HEK293 (cell line): ENCODE measurements at regions not wholly inside any gene's neighbourhood (a gene's known extent, or its start where the extent isn't known, plus 50 kb on each side); places are given as distances from the start of the nearest gene placed in this dataset.

Source experiments
- CTCF ChIA-PET: fragments of 350-600 bp; formaldehyde crosslinking; extraction: SDS; loops from one replicate; lab custom pipeline; 2021; ENCODE audit warnings: antibody characterized with exemption; lab: Yijun Ruan, JAX
- POLR2A ChIA-PET: fragments of 300-600 bp; formaldehyde crosslinking; extraction: SDS; loops from one replicate; lab custom pipeline; 2020; ENCODE audit warnings: antibody characterized with exemption, inconsistent platforms; lab: Yijun Ruan, JAX
- H3K27ac ChIP-seq: fragments of 200-500 bp; sonication (Bioruptor generic); 2 replicates; pipeline ENCODE4 v1.5.1; 2014; ENCODE audit warnings: low read depth, low read length, control low read depth, inconsistent platforms; ENCODE audit errors: extremely low read depth
- H3K36me3 ChIP-seq, 2 experiments: fragments of 200-500 bp in 1 of 2; sonication (Bioruptor generic) in 1 of 2; 1 replicate in 1 of 2; 2 replicates in 1 of 2; pipeline ENCODE4 v1.5.1; 2014 to 2017; ENCODE audit warnings: inconsistent platforms in 2 of 2, low read length in 2 of 2; ENCODE audit not compliant: control insufficient read depth in 2 of 2, insufficient read depth in 1 of 2
- H3K4me1 ChIP-seq: fragments of 200-500 bp; sonication (Bioruptor generic); 2 replicates; pipeline ENCODE4 v1.5.1; 2014; ENCODE audit warnings: mild to moderate bottlenecking, low read length, inconsistent platforms; ENCODE audit not compliant: control insufficient read depth, insufficient read depth
- H3K4me3 ChIP-seq: 2 replicates; pipeline ENCODE4 v1.5.1; 2011; ENCODE audit warnings: low read depth, mild to moderate bottlenecking, control low read depth, low read length, moderate library complexity
- H3K9me3 ChIP-seq: fragments of 200-500 bp; sonication (Bioruptor generic); 2 replicates; pipeline ENCODE4 v1.5.1; 2014; ENCODE audit warnings: low read depth, low read length, inconsistent platforms; ENCODE audit not compliant: control insufficient read depth, insufficient read depth
- KLF1 ChIP-seq: fragments of 450-650 bp; formaldehyde crosslinking; IDR thresholded peaks from 2 replicates; pipeline ENCODE4 v1.5.1; 2016; ENCODE audit warnings: missing biosample characterization, missing genetic modification characterization
- OVOL3 ChIP-seq: fragments of 450-650 bp; formaldehyde crosslinking; IDR thresholded peaks from 2 replicates; pipeline ENCODE4 v1.5.1; 2016; ENCODE audit warnings: missing biosample characterization, missing genetic modification characterization
- ZBTB10 ChIP-seq: fragments of 450-650 bp; formaldehyde crosslinking; IDR thresholded peaks from 2 replicates; pipeline ENCODE4 v1.5.1; 2016; ENCODE audit warnings: missing biosample characterization, missing genetic modification characterization
- ZBTB11 ChIP-seq: fragments of 450-650 bp; formaldehyde crosslinking; conservative IDR thresholded peaks from 2 replicates; pipeline ENCODE4 v1.5.1; 2016; ENCODE audit warnings: low read depth, missing biosample characterization, missing genetic modification characterization
- ZBTB48 ChIP-seq: fragments of 450-650 bp; formaldehyde crosslinking; IDR thresholded peaks from 2 replicates; pipeline ENCODE4 v1.5.1; 2016; ENCODE audit warnings: missing biosample characterization, missing genetic modification characterization
- ZNF214 ChIP-seq: fragments of 450-650 bp; formaldehyde crosslinking; IDR thresholded peaks from 2 replicates; pipeline ENCODE4 v1.5.1; 2017; ENCODE audit warnings: missing biosample characterization, mild to moderate bottlenecking, missing genetic modification characterization, borderline replicate concordance
- ZNF26 ChIP-seq: fragments of 450-650 bp; formaldehyde crosslinking; IDR thresholded peaks from 2 replicates; pipeline ENCODE4 v1.5.1; 2016; ENCODE audit warnings: missing biosample characterization, missing genetic modification characterization
- ZNF623 ChIP-seq: fragments of 450-650 bp; formaldehyde crosslinking; IDR thresholded peaks from 2 replicates; pipeline ENCODE4 v1.5.1; 2016; ENCODE audit warnings: missing biosample characterization, missing genetic modification characterization
- ZNF768 ChIP-seq: fragments of 450-650 bp; formaldehyde crosslinking; IDR thresholded peaks from 2 replicates; pipeline ENCODE4 v1.5.1; 2018; ENCODE audit warnings: missing biosample characterization, mild to moderate bottlenecking, missing genetic modification characterization
- ZNF791 ChIP-seq: fragments of 450-650 bp; formaldehyde crosslinking; IDR thresholded peaks from 2 replicates; pipeline ENCODE4 v1.5.1; 2016; ENCODE audit warnings: missing biosample characterization, missing genetic modification characterization
- ZNF830 ChIP-seq: fragments of 450-650 bp; IDR thresholded peaks from 2 replicates; pipeline ENCODE4 v1.5.0; 2018; ENCODE audit warnings: missing biosample characterization, missing genetic modification characterization, low read depth, mild to moderate bottlenecking, moderate library complexity
- TF ChIP-seq, protein P1 (sequence below): fragments of 450-650 bp; formaldehyde crosslinking; IDR thresholded peaks from 2 replicates; pipeline ENCODE4 v1.5.1; 2016; ENCODE audit warnings: missing biosample characterization, missing genetic modification characterization
- TF ChIP-seq, protein P2 (sequence below): fragments of 450-650 bp; formaldehyde crosslinking; IDR thresholded peaks from 2 replicates; pipeline ENCODE4 v1.5.1; 2016; ENCODE audit warnings: missing biosample characterization, missing genetic modification characterization

- TF ChIP-seq, protein P1, sequence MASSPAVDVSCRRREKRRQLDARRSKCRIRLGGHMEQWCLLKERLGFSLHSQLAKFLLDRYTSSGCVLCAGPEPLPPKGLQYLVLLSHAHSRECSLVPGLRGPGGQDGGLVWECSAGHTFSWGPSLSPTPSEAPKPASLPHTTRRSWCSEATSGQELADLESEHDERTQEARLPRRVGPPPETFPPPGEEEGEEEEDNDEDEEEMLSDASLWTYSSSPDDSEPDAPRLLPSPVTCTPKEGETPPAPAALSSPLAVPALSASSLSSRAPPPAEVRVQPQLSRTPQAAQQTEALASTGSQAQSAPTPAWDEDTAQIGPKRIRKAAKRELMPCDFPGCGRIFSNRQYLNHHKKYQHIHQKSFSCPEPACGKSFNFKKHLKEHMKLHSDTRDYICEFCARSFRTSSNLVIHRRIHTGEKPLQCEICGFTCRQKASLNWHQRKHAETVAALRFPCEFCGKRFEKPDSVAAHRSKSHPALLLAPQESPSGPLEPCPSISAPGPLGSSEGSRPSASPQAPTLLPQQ (tag by site-specific recombination) = no peak
- TF ChIP-seq, all 188 proteins: peak for 0
These were observed 289.7 kb downstream of the C6orf118 start (continued) for GRCh38 chr6:165019681-165020080.

DNA sequence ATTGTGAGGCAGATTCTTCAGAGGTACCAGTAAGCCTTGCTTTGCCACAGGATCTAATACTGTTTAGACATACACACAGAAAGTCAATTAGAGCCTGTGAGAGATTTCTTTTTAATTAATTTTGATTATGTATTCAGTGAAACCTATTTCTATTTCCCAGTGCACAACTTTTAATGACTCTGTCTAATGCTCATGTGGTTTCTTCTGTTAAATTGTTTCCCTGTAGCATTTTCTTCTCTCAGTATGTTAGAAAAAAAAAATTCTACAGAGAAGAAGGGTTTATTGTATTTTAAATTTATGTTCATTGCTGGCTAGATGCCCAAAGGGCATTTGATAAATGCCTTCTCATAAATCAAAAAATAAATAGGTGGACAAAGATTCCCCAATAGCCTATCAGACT, 293.7 kb downstream of the C6orf118 start:
- CTCF ChIA-PET = no interaction called here

More for the DNA sequence above, 293.7 kb downstream of the C6orf118 start:
- H3K9me3 ChIP-seq = no peaks in the 10 kb centered on the region
- no peak overlapping the region for H3K4me3 ChIP-seq
- POLR2A ChIA-PET = no interaction called here
- TF ChIP-seq ZNF791 (tag by site-specific recombination) (no peak), ZBTB11 (tag by site-specific recombination) (no peak), ZNF623 (no peak), KLF1 (tag by site-specific recombination) (no peak), ZBTB10 (tag by site-specific recombination) (no peak), ZNF214 (tag by site-specific recombination) (no peak), ZNF26 (tag by site-specific recombination) (no peak), ZNF830 (tag by site-specific recombination) (no peak), ZBTB48 (tag by site-specific recombination) (no peak), ZNF768 (tag by site-specific recombination) (no peak), OVOL3 (tag by site-specific recombination) (no peak)
- TF ChIP-seq, protein P2, sequence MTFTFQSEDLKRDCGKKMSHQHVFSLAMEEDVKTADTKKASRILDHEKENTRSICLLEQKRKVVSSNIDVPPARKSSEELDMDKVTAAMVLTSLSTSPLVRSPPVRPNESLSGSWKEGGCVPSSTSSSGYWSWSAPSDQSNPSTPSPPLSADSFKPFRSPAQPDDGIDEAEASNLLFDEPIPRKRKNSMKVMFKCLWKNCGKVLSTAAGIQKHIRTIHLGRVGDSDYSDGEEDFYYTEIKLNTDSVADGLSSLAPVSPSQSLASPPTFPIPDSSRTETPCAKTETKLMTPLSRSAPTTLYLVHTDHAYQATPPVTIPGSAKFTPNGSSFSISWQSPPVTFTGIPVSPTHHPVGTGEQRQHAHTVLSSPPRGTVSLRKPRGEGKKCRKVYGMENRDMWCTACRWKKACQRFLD (tag by site-specific recombination) = no peak
- TF ChIP-seq, all 188 proteins: peak for 0
- H3K27ac ChIP-seq = no peak overlapping the region
- H3K36me3 ChIP-seq = no peaks in the 10 kb centered on the region
- H3K4me1 ChIP-seq = no peaks in the 10 kb centered on the region
